Mammary epithelial cell (primary cell): ENCODE measurements at regions not wholly inside any gene's neighbourhood (a gene's known extent, or its start where the extent isn't known, plus 50 kb on each side); places are given as distances from the start of the nearest gene placed in this dataset.

Source experiments
- EZH2 ChIP-seq: IDR thresholded peaks from 2 replicates; pipeline ENCODE4 v1.6.1; 2012; ENCODE audit warnings: low read length, inconsistent platforms, borderline replicate concordance
- TF ChIP-seq, protein P1 (sequence below), 2 donors: IDR thresholded peaks in 1 of 2; conservative IDR thresholded peaks in 1 of 2; 2 replicates each; pipeline ENCODE4 v1.5.1; 2011 to 2012; ENCODE audit warnings: inconsistent platforms in 2 of 2, low read length in 2 of 2, mild to moderate bottlenecking in 2 of 2, control low read depth in 1 of 2, low read depth in 1 of 2; ENCODE audit not compliant: insufficient read depth in 1 of 2; ENCODE audit errors: extremely low read depth in 1 of 2

DNA sequence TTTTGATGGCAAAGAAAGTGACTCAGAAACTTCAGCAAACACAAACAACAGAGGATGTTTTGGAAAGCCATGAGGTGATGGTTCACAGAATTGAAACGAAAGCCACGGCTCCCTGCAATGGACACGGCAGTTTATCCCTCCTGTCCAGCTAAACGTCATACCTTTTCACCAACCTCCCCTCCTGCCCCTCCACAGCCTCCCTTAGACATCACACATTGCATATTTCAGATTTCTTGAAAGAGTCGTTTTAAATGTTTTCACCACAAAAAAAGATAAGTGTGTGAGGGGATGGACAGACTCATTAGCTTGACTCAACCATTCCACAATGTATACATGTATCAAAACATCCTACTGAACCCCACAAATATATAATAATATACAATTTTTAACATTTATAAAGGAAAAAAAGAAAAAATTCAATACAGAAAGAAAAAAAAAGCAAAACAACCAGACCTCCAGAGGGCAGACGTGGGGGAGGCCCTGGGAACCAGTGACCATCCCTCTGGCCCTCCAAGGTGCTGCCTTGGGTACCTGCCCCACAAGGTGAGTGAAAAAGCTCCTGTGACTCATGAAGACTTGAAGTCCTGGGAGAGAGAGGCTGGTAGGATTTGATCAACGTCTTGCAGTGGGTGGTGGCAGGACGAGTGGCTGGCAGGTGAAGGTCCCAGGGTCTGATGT is 117.2 kb upstream of the THBS2 start:
- TF ChIP-seq, protein P1, sequence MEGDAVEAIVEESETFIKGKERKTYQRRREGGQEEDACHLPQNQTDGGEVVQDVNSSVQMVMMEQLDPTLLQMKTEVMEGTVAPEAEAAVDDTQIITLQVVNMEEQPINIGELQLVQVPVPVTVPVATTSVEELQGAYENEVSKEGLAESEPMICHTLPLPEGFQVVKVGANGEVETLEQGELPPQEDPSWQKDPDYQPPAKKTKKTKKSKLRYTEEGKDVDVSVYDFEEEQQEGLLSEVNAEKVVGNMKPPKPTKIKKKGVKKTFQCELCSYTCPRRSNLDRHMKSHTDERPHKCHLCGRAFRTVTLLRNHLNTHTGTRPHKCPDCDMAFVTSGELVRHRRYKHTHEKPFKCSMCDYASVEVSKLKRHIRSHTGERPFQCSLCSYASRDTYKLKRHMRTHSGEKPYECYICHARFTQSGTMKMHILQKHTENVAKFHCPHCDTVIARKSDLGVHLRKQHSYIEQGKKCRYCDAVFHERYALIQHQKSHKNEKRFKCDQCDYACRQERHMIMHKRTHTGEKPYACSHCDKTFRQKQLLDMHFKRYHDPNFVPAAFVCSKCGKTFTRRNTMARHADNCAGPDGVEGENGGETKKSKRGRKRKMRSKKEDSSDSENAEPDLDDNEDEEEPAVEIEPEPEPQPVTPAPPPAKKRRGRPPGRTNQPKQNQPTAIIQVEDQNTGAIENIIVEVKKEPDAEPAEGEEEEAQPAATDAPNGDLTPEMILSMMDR (conservative IDR thresholded peaks at IDR 0.05 in 1 of 2, IDR thresholded peaks at IDR 0.05 in 1 of 2; ENCODE audit: extremely low read depth in 1 of 2, insufficient read depth in 1 of 2, low read depth in 1 of 2, low read length in 2 of 2), result no peak
- TF ChIP-seq EZH2, result no peak
